Stimulated activated CD4-positive, alpha-beta T cell treated with anti-CD3 and anti-CD28 coated beads, Interleukin-2, amount 100 ng/mL, for 48 hours (primary cell): ENCODE measurements at regions not wholly inside any gene's neighbourhood (a gene's known extent, or its start where the extent isn't known, plus 50 kb on each side); places are given as distances from the start of the nearest gene placed in this dataset.
"Not testable (repeated sequence)": the region's sequence is repeated elsewhere in the genome, so short reads cannot be mapped to it uniquely, and the experiment has no call there.

Experiments used
- DNase-seq, 2 donors: peaks; one replicate each; pipeline ENCODE4 v3.0.0-alpha.2; 2020

DNA sequence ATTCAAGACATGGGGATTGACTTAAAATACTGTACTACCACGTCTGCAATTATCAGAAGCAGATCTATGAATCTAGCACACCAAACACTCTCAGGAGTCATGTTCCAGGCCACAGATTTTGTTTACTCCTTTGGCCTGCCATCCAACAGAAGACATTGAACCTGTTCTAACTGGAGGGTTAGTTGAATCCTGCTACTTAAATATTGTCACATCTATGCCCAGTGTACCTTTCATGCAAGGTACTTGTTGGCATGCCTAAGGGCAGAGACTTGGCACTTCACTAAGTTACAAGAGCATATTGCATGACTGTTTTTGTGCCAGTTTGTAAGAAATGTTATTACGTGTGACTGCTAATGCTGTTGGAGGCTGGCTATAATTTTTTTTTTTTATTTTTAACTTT lies 126.9 kb upstream of the BCOR start:
- no peak for DNase-seq

DNA sequence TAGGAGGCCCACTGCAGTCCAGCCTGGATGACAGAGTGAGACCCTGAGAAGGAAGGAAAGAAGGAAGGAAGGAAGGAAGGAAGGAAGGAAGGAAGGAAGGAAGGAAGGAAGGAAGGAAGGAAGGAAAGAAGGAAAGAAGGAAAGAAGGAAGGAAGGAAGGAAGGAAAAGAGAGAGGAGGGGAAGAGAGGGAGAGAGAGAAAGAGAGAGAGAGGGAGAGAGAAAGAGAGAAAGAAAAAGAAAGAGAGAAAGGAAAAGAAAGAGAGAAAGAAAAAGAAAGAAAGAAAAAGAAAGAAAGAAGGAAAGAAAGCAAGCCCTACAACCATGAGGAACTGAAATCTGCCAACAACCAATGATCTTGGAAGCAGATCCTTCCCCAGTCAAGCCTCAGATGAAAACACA lies 124.9 kb upstream of the BCOR start:
- DNase-seq, result not testable (repeated sequence)

DNA sequence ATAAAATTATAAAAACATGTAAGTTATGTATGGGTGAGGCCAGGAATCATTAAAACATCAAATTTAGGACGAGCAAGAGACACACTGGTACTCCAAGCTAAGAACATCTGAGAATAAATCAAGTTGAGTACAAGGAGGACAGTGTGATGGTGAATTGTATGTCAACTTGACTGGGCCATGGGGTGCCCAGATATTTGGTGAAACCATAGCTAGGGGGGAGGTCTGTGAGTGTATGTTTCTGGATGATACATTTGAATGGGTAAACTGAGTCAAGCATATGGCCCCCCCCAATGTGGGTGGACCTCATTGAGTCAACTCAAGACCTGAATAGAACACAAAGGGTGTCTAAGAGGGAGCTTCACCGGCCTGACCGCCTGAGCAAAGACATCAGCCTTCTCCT lies 115.3 kb upstream of the BCOR start:
- no peak for DNase-seq

DNA sequence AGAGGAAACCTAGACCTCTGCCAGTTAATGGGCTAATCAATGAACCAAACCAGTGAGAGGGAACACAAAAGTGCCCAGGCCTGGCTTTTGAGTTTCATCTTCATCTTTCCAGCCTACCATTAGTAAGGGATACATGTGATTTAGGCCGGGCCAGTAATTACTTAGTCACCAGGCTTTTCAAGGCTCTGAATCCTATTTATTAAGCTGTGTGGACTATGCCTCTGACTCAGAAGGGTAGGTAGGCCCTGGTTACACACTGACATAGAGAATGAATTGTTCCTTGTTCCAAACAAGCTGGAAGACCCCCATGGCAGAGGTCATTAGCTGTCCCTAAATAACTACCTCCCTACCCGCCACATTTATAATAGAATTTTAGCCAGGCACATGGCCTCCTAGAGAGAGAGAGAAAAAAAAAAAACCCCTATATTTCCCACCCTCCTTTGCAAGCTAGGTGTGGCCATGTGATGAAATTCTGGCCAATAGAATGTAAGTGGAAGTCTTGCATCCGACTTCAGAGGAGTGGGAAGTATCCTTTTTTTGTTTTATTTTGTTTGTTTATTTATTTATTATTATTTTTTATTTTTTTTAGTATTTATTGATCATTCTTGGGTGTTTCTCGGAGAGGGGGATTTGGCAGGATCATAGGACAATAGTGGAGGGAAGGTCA lies 112.3 kb upstream of the BCOR start:
- DNase-seq, result no peak

DNA sequence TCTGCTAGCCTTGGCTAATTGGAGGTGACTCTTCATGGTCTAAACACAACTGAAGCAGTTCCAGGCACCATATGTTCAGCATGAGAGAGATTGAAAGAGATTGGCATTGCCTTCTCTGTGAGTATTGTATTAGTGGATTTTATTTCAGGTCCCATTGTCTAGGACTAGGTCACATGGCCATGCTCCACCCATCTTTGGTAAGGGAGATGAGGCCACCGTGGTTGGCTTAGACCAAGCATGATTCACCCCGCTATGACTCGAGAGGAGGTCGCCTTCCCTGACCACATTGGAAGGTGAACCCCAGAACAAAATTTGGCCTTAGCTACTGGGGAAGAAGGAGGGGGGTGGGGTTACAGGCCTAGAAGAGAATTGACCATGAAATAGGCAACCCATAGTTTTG lies 109.9 kb upstream of the BCOR start:
- no peak for DNase-seq

DNA sequence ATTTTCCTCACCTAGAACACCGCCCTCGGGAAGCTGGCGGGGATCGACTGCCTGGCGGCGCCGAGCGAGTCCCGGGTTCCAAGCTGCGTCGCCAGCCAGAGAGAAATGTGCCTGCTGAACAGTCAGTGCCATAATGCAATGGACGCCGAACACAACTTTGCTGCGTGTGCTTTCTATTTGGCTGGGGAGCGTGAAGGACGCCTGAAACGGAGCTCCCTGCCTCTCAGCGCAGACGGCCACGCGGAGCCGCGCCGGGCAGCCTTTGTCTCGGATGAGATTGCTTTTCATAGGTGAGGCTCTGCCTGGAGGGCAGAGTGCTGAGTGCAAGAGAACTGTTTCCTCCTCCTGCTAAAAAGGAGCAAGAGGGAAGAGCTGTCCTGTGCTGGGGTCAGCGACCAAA lies 107.7 kb upstream of the BCOR start:
- no peak for DNase-seq

DNA sequence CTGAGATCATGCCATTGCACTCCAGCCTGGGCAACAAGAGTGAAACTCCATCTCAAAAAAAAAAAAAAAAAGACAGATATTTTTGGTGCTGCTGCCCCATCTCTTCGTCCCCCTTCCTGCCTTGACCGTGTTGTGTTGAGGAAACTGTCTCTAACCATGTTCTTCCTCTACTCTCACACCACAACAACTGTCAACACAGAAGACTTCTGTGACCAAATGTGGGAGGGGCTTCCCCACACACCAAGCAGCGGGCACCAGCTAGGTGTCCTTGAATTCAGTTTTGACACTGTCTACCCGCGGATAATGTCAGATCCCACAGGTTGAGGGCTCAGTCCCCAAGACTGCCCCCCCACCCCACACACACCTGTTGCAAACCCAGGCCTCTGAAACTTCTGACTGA lies 104.7 kb upstream of the BCOR start:
- no peak for DNase-seq

DNA sequence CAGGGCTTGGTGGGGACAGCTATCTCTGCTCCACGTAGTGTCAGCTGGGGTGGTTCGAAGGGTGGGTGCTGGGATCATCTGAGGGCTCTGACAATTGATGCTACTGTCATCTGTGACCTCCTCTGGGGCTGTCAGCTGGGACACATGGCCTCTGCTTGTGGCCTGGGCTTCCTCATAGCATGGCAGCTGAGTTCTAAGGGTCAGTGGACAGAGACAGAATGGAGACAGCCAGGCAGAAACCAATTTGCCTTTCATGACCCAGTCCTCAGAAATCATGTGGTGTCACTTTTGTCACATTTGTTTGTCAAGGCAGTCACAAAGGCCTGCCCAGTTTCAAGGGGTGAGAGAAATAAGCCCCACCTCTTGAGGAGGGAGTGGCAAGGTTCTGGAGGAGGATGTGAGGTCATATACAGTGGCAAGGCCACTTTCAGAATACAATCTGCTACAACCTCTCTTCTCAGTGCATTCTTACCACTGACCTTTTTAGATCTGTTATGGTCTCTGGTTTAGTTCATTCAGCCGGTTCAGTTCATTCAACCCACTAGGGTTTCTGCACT lies 103.6 kb upstream of the BCOR start:
- DNase-seq, result no peak

DNA sequence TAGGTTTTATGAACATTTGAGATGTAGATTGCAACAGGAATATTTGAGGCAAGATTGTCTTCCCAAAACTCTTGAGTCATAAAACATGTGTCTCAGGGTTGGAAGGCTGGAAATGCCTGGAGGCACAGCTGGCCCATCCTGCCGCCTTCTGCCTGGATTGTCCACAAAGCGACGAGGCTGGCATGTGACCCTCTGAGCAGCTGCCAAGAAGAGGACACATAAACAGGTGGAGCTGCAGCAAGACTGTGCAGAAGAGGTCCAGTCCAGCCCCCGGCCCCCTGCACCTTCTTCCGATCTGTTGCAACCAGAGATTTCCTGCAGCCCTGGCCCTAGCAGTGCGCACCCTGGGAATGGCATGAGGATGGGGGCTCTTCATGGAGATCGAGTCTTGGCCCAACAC lies 101.9 kb upstream of the BCOR start:
- no peak for DNase-seq

DNA sequence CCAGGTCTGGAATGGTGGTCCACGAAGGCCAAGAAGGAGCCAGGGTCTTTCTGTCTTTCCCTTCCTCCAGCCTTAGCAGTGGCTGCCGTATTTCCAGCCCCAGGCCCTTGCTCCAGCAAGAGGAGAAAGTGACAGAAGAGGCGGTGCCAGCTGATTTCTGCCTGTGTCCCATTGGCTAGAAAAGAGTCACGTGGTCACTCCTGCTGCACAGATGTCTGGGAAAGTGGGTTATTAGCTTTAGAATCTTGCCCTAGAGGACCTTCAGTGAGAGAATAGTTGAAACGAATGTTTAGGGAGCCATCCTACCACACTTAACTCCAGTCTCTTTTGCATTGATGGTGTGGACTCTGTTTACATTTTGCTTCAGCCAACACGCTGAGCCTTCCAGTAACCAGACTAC lies 99.3 kb upstream of the BCOR start:
- no peak for DNase-seq

DNA sequence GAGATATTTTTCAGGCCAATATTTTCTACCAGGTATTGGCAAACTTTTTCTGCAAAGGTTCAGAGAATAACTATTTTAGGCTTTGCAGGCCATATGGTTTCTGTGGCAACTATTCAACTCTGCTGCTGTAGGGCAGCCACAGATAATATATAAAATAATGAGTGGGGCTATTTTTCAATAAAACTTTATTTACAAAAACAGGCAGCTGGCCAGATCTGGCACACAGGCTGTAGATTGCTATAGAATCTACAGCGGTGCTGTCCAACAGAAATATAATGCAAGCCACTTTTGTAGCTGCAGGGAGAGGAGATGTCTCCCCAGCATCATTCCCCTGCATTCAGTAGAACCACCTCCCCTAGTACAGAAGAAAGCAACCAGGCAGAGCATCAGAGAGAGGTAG lies 97.6 kb upstream of the BCOR start:
- no peak for DNase-seq

DNA sequence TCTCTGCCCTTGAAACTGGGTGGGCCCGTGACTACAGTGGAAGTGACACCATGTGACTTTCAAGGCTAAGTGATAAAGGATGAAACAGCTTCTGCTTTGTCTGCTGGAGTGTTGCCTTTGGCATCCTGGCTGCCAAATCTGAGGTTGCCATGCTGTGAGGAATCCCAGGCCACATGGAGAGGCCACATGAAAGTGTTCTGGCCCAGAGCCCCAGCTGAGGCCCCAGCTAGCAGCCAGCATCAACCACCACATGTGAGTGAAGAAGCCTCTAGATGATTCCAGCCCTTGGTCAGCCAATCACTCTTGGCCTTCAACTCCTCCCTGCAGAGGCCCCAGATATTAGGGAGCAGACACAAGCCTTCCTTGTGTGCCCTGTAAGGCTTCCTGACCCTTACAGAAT lies 94.4 kb upstream of the BCOR start:
- no peak for DNase-seq

DNA sequence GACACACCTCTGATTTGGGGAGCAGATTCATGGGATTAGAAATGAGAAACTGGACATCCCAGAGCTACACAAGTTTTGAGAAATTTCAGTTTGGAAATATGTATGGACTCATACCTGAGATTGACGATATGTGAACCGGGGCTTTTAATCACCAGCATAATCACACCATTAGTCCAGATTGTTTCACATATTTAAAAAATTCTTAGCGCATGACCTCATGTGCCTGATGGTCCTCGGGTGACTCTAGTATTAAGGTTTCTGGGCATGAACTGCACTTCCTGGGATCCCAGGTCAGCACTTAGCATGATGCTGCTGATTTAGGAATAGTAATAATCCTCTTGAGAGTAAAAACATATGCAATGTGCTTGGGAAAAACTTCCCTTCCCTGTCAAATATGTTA lies 91.9 kb upstream of the BCOR start:
- DNase-seq, result no peak

DNA sequence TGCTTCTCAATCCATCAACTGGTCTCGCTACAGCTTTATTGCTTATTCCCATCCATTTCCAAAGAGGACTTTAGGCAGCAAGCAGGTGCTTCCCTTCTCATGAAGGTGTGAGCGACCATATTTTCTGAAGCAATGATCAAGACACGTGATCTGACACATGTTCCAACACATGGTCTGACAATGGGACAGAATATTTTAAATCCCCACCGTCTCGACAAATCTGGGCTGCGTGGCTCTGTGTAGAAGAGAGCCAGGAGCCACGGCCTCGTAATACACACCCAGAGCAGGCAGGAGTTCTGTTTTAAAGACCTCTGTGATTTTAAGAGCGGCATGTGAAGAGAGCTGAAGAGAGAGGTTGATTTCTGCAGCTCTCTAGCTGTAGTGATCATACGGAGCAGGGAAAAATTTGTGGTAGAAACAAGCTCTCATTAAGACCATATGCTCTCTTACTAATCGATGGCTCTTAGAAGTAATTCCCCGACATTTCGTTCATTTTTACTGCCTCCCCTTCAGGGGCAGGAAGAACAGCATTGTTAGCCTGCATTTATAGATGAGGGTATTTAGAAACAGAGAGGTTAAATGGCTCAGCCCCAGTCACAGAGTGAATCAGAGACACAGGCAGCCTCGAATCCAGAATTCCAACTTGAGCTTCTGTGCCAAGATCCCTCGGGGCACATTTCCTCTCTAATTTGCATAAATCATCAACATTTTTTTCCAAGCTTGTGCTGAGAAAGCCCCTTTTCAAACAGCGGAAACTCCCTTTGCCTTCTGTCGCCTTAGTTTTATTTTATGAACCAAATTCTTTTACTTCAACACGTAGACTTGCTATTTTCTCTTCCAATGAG lies 91.0 kb upstream of the BCOR start:
- DNase-seq, result no peak

DNA sequence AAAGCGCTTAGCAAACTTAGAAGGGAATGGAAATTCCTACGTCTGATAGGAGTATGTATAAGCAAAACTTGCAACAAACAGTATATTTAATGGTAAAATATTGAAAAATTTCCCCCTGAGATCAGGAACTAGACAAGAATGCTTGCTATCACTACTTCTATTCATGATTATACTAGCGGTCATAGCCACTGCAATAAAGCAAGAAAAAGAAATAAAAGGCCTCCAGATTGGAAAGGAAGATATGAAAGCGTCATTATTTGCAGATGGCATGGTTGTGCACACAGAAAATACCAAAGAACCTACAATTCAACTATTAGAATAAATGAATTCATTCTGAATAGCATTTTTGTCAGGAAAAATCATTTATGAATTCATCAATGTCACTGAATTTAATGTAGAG lies 87.2 kb upstream of the BCOR start:
- DNase-seq, result no peak

DNA sequence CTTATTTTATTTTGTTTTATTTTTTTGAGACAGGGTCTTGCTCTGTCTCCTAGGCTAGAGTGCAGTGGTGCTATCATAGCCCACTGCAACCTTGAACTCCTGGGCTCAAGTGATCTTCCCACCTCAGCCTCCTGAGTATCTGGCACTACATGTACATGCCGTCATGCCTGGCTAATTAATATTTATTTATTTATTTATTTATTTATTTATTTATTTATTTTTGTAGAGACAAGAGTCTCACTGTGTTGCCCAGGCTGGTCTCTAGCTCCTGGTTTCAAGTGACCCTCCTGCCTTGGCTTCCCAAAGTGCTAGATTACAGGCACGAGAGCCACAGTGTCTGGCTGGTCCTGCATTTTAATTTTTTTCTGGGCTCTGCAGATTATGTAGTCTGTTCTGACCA lies 84.9 kb upstream of the BCOR start:
- no peak for DNase-seq

DNA sequence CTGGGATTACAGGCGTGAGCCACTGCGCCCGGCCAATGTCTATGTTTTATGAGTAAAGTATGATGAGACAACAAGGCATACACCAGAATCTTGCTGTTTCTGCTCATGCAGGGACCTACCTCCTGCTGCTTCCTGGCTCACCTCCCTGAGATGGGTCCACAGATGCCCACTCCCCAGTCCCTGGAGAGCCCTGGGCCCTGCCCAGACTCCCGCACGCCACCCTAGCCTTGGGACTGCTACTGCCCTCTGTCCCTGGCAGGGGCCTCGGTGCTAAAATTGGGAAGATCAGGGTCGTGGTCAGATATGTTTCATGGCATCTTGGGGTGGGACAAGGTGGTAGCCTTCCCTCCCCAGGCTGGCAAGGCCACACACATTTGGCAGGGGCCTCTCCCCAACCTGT lies 84.3 kb upstream of the BCOR start:
- no peak for DNase-seq

DNA sequence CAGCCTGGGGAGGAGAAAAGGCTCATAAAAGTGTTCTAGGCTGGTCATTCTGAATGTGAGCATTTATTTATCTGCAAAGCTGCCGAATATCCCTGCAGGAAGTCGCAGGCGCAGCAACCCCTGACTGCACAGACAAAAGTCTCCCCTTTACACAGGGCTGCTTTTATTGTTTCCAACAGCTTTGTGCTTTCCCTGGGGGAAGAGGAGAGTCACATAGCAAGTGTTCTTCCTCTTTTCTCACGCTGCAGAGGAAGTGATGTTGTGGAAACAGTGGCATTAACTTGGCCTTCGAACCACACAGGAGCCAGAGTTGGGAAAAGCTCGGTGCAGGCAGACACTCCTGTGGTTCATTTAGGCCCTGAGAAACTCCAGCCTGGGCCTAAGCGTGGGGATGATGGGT lies 81.5 kb upstream of the BCOR start:
- no peak for DNase-seq

DNA sequence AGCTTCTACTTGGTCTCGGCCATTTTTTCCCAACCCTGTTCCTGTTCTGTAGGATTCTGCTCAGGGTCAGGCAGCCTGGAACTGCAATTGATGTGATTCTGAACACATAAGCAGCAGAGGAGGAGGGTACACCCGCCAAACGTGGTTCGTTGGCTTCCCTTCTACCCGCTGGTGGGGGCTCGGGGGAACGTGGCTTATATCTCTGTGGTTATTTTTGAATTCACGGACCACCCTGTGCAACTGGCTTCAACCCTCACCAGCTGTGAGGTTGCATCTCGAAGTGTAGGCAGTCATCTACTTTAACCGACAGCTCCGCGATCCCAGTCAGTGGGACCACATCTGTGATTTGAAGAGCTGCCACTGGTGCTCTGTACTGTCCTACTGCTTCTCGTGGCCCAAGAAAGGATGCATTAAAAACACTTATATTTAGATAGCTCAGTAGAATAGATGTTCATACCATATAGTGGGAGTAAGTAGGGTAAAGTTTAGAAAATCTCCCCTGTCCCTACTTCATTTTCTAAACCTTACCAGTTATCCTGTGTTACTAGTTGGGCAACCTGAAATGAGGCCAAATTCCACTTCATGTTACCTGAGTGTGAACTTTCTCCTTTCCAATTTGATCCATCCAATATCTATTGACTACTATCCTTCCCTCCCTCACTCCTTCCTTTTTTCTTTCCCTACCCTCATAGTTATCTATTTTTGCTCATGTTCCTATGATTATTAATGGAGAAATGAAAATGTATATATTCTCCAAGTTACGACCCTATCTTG lies 80.4 kb upstream of the BCOR start:
- DNase-seq, result no peak

DNA sequence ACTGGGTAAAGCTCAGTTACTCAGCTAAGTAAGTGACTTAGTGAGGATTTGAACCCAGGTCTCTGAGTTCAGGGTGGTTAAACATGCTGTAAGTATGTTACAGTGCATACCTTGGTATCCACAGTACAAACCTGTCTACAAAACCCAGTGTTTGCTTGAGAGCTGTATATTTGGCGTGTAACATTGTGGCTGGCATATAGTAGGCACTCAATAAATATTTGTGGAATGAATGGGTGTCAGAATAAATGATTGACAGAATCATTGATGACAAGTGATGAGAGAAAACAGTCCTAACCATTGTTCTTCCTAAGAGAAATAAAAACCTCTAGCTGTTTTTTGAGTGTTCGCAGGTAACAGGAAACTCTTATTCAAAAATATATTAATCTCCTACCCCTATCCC lies 79.7 kb upstream of the BCOR start:
- no peak for DNase-seq

DNA sequence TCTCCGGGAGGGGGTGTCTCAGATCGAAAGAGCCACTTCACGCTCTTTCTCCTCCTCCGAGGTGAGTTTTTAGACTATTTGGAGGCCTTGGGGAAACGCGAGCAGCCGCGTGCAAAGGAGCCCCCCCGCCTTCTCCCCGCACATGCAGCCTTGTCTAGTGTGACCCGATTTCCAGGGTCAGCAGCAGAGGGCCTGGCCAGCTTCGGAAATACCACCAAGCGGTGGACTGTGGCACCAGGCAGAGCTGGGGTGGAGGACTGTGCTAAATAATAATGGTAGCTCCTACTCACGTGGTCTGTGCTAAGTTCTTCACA lies 79.3 kb upstream of the BCOR start:
- DNase-seq, result no peak

DNA sequence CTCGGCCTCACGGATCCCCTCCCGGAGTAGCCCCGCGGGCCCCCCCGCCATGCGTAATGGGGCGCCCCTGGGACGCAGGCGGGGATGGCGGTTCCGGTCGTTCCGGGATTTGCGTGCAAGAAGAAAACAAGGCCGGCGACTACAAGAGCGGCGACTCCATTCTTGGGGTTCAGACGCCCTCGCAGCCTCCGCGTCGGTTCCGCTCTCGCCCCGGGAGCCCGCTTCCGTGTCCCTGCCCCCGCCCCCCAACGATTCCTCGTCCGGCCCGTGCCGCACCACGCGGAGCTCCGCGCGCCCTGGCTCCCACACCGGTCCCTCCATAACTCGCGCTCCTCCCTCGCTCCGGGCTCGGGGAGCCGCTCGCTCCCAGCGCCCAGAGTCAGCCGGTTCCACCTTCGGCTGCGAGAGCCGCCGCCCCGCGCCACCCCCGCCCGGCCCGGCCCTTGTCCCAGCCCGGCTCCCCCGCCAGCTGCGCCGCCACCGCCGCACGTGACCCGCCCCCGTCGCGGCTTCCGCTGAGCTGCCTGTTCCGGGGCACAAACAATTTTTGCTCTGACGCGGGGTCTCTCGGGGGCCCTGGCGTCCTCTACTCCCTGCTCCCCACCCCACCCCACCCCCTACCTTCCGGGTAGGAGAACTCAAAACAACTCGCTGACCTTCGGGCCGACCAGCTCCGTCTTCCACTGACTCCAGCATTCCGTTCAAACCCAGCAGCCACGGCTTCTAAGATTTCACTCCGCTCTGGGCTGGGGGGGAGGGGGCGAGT lies 78.8 kb upstream of the BCOR start:
- peak in 1 of 2 donors; percentile 64 for DNase-seq
